MCF 10A (cell line): ENCODE measurements at regions not wholly inside any gene's neighbourhood (a gene's known extent, or its start where the extent isn't known, plus 50 kb on each side); places are given as distances from the start of the nearest gene placed in this dataset.
A peak's percentile ranks its signal among the peaks of the same experiment; 100 is the strongest.

ENCODE experiments used
- BruUV-seq: library from RNA; stranded (reverse); fragments of 400-500 nt; replicated peaks from 2 replicates; lab custom pipeline; 2021; lab: Mats Ljungman, UMichigan
- CTCF ChIA-PET: fragments of 300-600 bp; sonication (Branson Sonifier 250); formaldehyde crosslinking; extraction: SDS; loops from one replicate; lab custom pipeline; 2021; ENCODE audit warnings: antibody characterized with exemption, inconsistent platforms; lab: Yijun Ruan, JAX
- POLR2A ChIA-PET: fragments of 300-600, 350-650 bp; sonication (Branson Sonifier 250); formaldehyde crosslinking; extraction: SDS; loops from one replicate; lab custom pipeline; 2020; ENCODE audit warnings: antibody characterized with exemption, inconsistent platforms; lab: Yijun Ruan, JAX
- DNase-seq: peaks from one replicate; pipeline ENCODE4 v3.0.0-alpha.2; 2018; ENCODE audit not compliant: unreplicated experiment
- H3K27ac Mint-ChIP-seq: one replicate; pipeline ENCODE4 v1.8.0; 2022; ENCODE audit warnings: mild to moderate bottlenecking, low read depth, mixed read lengths; ENCODE audit not compliant: unreplicated experiment
- H3K27me3 Mint-ChIP-seq: one replicate; pipeline ENCODE4 v1.8.0; 2022; ENCODE audit warnings: mixed read lengths; ENCODE audit not compliant: insufficient read depth, unreplicated experiment
- H3K36me3 Mint-ChIP-seq: one replicate; pipeline ENCODE4 v1.8.0; 2022; ENCODE audit warnings: mild to moderate bottlenecking, moderate library complexity, mixed read lengths; ENCODE audit not compliant: insufficient read depth, unreplicated experiment
- H3K4me1 Mint-ChIP-seq: one replicate; pipeline ENCODE4 v1.8.0; 2022; ENCODE audit warnings: mixed read lengths; ENCODE audit not compliant: insufficient read depth, unreplicated experiment
- H3K4me3 Mint-ChIP-seq: one replicate; pipeline ENCODE4 v1.8.0; 2022; ENCODE audit warnings: mild to moderate bottlenecking, moderate library complexity, mixed read lengths; ENCODE audit not compliant: unreplicated experiment
- H3K9me3 Mint-ChIP-seq: one replicate; pipeline ENCODE4 v1.8.0; 2022; ENCODE audit warnings: mixed read lengths; ENCODE audit not compliant: unreplicated experiment
- intact Hi-C: fragments of 100-400 bp; cut with micrococcal nuclease; formaldehyde crosslinking; loops from 2 replicates; pipeline ENCODE4 v1.14.1; 2022
- TF ChIP-seq, protein P1 (sequence below): fragments of 200-600 bp; IDR thresholded peaks from one replicate; pipeline ENCODE4 v1.8.0; 2022; ENCODE audit warnings: antibody characterized with exemption, mild to moderate bottlenecking; ENCODE audit not compliant: unreplicated experiment

DNA sequence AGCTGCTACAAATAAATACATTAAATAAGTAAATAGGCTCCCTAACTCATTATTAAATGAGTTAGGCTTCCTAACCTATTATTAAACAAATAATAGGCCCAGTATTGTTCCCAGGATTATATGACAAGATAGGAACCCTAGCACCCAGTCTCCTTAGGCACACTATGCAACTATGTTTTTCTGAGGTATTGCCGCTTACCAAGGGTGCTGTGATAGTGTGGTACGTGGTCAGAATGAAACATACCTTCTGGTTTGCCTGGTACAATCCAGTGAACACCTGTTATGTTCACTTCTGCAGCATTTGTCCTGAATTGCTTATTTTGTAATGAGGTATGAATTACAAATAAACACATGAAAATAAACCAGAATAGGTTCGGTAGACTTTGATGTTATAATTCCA is 375.6 kb upstream of the GBE1 start:
- Mint-ChIP-seq H3K4me3 (no peak overlapping the region), H3K27me3 (no peaks in the 10 kb centered on the region), H3K9me3 (no peaks in the 10 kb centered on the region), H3K36me3 (no peaks in the 10 kb centered on the region), H3K27ac (no peak overlapping the region), H3K4me1 (no peaks in the 10 kb centered on the region)
- TF ChIP-seq, protein P1, sequence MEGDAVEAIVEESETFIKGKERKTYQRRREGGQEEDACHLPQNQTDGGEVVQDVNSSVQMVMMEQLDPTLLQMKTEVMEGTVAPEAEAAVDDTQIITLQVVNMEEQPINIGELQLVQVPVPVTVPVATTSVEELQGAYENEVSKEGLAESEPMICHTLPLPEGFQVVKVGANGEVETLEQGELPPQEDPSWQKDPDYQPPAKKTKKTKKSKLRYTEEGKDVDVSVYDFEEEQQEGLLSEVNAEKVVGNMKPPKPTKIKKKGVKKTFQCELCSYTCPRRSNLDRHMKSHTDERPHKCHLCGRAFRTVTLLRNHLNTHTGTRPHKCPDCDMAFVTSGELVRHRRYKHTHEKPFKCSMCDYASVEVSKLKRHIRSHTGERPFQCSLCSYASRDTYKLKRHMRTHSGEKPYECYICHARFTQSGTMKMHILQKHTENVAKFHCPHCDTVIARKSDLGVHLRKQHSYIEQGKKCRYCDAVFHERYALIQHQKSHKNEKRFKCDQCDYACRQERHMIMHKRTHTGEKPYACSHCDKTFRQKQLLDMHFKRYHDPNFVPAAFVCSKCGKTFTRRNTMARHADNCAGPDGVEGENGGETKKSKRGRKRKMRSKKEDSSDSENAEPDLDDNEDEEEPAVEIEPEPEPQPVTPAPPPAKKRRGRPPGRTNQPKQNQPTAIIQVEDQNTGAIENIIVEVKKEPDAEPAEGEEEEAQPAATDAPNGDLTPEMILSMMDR: no peak
- intact Hi-C loops: loop anchor here (10.0 kb wide), 1 partner anchor 642 kb away; no protein-coding TSS in a partner anchor
- CTCF ChIA-PET: interaction anchor here (1.1 kb wide), 1 partner anchor 37 kb away, joined by 4 read pairs; no protein-coding TSS in a partner anchor
- POLR2A ChIA-PET: interaction anchor here (0.6 kb wide), 1 partner anchor 472 kb away, joined by 3 read pairs; no protein-coding TSS in a partner anchor
- DNase-seq: no peak
- no TSS peak for BruUV-seq

DNA sequence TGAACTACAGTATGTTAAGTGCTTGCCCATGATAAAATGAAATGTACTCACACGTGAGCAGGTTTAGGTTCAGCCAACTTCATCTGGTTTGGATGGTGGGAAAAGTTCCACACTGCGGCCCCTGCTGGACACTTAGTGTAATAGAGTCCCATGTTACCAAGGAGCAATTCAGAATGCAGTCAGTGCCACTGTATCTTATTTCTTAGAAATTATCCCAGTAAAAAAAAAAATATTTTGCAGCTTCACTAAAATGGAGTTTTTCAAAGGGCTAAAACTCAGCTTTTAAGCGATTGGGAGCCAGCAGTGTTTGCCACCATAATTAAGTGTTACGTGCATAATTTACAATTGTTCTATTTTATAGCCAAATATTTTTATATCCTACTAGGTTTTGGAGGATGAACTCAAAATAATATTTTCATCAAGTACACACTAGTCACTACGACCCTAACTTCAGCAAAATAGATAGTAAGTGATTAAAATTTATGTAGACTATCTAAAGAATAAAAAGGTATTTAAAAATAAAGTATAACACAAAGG is 371.7 kb upstream of the GBE1 start:
- Mint-ChIP-seq H3K4me3 (no peak overlapping the region), H3K27me3 (no peaks in the 10 kb centered on the region), H3K4me1 (no peaks in the 10 kb centered on the region), H3K9me3 (no peaks in the 10 kb centered on the region), H3K36me3 (no peaks in the 10 kb centered on the region), H3K27ac (no peak overlapping the region)
- peak; percentile 73 for DNase-seq
- TF ChIP-seq, protein P1: peak; percentile 56
- BruUV-seq: no TSS peak
- ChIA-PET CTCF (interaction anchor here (0.6 to 4.0 kb wide), 38 partner anchors 9 to 831 kb away, joined by 3 to 42 read pairs (median 4); no protein-coding TSS in a partner anchor), POLR2A (interaction anchor here (1.0 kb wide), 1 partner anchor 465 kb away, joined by 3 read pairs; no protein-coding TSS in a partner anchor)
- intact Hi-C loops: loop anchor here (1.0 to 10.0 kb wide), 7 partner anchors 218 to 1390 kb away; partner anchors contain the start of gene GBE1

DNA sequence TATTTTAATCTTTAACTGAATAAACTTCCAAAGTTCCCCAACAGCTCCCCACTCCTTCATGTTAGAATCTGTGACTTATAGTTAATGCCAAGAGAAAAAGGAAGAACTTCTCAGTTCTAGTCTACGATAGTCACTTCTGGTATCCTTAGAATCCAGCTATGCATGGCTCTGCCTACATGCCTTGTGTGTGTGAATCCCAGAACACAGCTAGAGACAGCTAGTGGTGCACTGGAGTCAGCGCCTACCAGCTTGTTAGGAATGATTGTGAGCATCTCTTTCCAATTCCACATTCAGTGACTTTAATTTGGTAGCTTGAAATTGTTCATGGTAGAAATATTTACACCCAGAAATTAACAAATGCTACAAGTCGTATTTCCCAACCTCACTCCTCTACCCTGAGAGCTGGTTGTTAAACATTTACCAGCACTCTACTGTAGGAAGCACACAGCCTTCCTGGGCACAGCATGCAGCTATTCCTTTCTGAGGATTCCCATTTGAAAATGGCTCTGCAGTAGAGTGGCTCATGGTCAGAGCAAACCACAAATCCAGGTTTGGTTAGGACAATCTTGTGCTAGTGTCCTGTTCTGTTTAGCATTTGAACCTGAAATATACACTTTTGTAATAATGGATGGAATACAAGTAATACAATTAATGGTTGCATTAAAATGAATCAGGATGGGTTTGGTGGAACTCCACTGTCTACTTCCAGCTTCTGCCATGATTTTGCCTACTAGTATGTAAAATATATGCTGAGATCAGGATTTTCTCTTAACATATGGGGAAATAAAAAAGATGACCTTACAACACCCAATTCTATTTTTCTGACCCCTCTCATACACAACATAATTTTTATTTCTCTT is 371.0 kb upstream of the GBE1 start:
- TF ChIP-seq, protein P1: no peak
- H3K27ac Mint-ChIP-seq: no peak overlapping the region
- H3K4me1 Mint-ChIP-seq: no peaks in the 10 kb centered on the region
- H3K9me3 Mint-ChIP-seq: no peaks in the 10 kb centered on the region
- no peaks in the 10 kb centered on the region for H3K27me3 Mint-ChIP-seq
- H3K4me3 Mint-ChIP-seq: no peak overlapping the region
- POLR2A ChIA-PET: interaction anchor here (1.0 kb wide), 1 partner anchor 464 kb away, joined by 3 read pairs; no protein-coding TSS in a partner anchor
- intact Hi-C loops: loop anchor here (1.0 to 10.0 kb wide), 7 partner anchors 218 to 1390 kb away; partner anchors contain the start of gene GBE1
- no peak for DNase-seq
- no TSS peak for BruUV-seq
- CTCF ChIA-PET: interaction anchor here (0.5 to 4.0 kb wide), 35 partner anchors 8 to 1023 kb away, joined by 3 to 42 read pairs (median 3); partner anchors contain the start of gene GBE1
- no peaks in the 10 kb centered on the region for H3K36me3 Mint-ChIP-seq
